NCI-H146 (cell line): ENCODE measurements at regions not wholly inside any gene's neighbourhood (a gene's known extent, or its start where the extent isn't known, plus 50 kb on each side); places are given as distances from the start of the nearest gene placed in this dataset.
A peak's percentile ranks its signal among the peaks of the same experiment; 100 is the strongest.

Experiments used
- DNase-seq: peaks from one replicate; lab custom pipeline; 2025; lab: John Stamatoyannopoulos, UW

DNA sequence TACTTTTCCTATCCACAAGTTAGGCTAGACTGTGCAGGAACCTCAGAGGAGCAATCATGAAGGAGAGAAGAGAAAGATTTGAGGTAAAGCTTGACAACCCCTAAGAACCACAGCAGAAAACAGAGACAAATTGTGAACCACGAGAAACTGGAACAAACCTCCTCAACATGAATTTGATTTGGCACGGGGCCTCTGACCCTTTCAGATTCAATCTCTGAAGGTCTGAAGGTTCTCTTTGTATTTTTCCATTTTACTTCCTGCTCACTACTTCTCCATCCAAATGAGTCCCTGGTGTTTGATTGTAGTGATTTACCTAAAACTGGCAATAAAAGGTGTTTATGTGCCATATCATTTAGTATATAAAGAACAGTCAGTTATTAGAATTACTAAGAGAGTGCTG is 126.1 kb upstream of the STXBP5 start:
- no peak for DNase-seq

DNA sequence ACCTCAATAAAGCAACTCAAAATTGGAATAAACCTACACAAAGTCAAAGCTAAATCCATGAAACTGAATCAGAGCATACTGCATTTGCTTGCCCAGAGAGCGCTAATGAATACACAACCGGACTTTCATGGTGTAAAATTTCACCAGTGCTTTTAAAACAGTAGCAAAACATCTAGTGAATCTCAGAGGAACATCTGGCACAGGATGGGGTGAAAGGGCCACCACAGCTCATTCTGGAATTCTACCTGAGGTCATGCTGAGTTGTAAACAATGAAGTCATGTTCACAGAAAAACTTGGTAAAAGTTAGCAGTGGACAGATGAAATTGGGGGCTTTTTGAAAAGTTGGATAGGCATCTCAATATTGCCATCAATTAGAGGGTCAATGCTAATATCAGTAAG is 125.6 kb upstream of the STXBP5 start:
- no peak for DNase-seq

DNA sequence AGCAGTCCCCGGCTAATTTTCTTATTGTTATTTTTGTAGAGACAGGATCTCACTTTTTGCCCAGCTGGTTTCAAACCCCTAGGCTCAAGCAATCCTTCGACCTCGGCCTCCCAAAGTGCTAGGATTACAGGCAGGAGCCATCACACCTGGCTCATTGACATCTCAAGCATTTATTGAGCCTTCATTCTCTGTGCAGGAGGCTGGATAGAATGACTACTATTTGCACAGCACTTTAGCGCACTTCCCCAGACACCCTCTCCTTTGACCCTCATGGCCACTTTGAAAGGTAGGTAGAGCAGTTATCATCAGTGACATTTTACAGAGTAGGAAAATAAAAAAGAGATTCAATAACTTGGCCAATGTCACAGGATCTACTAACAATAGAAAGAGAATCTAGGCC is 124.0 kb upstream of the STXBP5 start:
- DNase-seq = peak; percentile 74

DNA sequence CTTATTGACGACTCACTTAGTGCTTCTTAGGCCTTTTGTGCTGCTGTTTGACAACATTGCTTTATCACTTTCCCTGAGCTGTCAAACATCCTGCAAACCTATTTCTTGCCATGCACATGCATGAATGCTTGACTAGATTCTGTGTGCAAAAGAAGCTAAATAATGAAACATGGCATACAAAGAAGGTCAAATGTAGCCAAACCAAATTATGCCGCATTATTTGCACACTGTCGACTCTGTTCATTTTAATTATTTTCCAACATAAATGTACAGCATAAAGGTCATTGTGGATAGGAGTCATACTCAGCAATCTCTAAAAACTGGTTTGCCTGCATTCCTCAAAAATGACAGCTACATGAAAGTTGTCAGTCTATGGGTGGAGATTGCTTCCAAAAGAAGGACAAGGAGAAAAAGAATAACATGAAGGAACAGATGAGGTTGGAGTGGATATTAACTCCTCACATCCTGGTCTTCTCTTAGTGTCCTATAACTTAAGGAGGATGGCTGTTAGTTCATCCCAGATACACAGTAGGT is 123.1 kb upstream of the STXBP5 start:
- DNase-seq = no peak

DNA sequence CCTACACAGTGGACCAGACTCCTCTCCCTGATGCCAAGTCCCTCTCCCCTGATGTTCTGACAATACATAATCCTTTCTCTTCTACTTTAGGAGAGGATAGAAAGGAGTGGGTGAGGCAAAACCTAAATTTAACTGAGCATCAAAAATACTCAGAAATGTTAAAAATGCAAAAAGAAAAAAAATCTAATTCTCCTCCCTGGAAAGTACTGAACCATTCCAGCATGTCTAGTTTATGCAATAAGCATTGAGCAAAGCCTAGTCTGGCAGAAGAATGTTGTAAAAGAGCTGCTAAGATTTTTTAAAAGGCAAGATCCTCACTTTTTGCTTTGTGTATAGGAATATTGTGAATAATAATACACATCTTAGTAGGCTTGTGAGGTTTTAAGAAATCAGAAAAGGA is 116.6 kb upstream of the STXBP5 start:
- DNase-seq = no peak

DNA sequence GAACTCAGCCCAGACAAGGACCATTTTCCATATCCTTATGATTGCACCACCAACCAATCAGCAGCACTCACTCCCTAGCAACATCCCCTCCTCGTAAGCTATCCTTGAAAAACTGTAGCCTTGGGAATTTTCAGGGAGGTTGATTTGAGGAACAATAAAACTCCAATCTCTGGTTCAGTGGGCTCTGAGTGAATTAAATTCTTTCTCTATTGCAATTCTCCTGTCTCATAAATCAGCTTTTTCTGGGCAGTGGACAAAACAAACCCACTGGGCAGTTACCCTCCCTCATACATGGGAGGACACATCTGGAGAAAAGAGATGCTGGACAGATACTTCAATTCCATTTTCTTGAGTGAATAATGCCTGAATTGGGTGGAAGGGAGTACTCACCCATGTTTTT is 115.4 kb upstream of the STXBP5 start:
- DNase-seq = no peak

DNA sequence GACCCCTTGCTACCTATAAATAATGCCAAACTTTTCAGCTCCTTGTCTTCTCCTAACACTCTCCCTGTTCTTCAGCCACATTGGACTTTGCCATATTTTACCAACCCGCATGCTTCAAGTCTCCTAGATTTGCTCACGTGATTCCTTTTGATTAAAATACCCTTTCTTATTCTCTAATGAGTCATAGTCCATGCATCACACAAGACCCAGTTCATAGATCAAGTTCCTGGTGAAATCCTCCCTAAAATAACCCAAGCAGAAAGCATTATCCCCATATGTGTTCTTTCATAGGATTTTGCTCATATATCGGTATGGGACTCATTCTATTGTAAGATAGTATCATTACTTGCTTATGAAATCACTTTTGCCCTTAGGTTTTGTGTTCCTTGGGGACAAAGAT is 108.9 kb upstream of the STXBP5 start:
- no peak for DNase-seq

DNA sequence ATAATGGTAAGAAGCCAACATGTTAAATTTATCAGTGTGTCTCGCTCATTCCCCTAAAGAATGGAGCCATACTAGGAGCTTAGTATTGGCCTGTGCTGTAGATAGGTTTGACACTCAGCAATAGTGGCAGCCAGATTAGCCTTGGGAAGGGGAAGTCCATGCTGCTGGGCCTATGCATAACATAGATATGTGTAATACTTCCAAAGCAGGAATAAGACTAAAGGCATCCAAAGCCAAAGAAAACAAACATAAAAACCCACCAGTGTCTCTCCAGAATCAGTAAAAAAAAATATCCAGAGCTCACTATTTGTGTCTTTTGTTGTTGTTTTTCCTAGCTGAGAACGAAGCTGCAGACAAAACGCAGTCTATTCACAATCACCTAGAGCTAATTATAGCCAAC is 104.2 kb upstream of the STXBP5 start:
- no peak for DNase-seq

DNA sequence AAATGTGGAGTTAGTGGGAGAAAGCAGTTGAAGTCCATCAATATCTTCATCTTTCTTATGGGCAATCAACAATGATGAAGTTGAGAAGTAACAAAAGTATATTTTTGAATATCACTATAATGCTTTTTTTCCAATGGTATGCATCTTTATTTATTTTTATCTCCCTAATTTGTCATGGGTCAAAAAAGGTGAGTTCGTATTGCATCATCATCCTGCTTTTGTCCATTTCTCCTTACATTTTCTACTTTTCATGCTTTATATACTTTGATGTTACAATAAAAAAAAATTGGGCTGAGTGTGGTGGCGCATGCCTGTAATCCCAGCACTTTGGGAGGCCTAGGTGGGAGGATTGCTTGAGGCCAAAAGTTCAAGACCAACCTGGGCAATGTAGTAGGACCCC is 101.2 kb upstream of the STXBP5 start:
- DNase-seq = no peak

DNA sequence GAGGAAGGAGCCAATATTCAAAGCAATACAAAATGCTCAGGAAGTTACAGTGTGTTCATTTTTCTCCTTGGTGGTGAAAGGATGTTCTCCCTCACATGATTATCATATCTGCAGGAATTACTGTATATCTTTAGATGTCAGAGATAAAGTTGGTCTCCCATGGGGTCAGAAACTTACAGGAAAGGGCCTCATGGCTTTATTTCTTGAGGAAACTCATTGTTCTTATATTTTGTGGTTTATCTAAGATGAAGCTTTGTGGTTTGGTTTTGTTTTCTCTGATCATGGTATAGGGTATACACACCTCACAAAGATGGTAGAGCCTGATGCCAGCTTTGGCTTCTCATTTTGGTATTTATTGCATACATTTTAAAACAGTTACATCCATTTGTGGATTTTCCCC is 100.5 kb upstream of the STXBP5 start:
- DNase-seq = no peak

DNA sequence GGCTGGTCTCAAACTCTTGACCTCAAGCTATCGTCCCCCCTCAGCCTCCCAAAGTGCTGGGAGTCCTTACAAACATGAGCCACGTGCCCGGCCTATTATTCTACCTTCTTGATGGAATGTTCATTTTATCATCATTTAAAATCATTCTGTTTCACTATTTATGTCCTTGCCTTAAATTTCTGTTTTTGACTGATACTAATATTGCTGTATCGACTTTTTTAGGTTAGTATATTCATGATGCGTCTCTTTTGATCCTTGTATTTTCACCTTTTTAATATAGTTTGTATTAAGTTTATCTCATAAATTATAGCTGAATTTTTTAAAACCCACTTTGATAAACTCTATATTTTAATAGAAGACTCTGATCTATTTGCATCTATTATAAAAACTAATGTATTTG is 98.4 kb upstream of the STXBP5 start:
- no peak for DNase-seq

DNA sequence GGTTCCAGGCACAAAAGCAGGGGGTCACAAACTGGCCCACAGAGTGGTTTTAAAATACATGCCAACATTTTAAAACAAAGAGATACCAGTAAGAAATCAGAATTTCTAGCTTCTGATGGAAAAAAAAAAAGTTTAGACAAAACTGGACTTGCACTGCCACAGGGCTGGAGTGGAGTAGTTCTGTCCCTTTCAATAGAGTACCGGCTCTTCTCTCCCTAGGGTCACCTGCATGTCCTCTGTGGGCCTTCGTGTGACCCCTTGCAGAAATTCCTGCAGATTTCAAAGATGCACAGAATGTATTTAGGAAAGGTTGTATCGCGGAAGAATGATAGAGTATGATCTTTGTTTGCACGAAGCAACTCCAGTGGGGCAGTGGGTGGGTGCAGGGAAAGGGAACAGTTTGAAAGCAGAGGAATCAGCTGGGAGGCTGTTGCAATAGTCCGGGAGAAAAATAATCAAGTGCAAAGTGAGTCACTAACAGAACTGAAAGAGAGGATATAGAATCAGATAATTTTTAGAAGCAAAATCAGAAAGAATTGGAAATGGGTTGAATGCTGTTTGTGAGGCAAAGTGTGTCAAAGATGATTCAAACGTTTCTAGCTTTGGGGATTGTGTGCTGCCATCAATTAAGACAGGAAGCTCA is 97.3 kb upstream of the STXBP5 start:
- peak; percentile 62 for DNase-seq

DNA sequence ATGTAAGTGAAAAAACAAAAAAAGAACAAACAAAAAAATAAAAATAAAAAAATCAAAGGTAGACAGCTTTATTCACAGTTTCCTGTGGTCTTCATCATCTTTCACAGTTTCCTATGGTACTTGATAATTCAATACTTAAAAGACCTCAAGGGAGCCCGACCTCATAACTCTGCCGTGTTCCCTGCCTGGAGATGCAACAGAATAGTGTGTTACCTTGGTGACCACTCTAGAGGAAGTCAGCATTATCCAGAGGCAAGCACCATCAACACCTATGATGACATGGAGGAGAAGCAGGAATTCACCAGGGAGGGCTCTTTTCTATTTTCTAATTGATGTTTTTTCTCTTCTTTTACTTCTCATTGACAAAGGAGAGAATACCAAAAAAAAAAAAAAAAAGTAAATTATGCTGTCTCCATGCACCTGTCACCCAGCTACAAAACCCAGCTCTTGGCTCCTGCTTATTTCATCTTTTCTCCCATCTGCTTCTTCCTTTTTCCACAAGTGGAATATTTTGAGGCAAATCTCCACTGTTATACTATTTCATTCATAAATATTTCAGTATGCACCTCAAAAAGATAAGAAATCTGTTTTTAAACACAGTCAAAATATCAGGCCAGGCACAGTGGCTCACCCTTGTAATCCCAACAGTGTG is 95.8 kb upstream of the STXBP5 start:
- peak; percentile 91 for DNase-seq

DNA sequence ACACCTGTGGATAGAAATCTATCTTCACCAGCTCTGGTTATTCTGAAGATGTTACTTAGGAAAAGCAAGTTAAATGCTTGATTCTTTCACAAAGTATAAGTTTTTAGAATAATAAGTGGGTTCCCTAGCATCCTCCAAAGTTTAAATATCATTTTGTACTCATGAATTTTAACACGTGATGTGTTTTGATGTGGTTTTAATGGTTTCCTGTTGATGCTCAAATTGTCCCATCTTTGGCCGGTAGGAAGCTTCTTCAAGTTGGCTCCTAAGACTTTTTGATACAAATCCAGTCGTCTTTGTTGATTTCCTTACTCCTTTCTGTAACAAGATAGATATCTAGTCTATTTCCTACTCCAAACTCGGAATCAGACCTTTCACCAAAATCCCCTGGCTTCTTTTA is 94.5 kb upstream of the STXBP5 start:
- DNase-seq = no peak

DNA sequence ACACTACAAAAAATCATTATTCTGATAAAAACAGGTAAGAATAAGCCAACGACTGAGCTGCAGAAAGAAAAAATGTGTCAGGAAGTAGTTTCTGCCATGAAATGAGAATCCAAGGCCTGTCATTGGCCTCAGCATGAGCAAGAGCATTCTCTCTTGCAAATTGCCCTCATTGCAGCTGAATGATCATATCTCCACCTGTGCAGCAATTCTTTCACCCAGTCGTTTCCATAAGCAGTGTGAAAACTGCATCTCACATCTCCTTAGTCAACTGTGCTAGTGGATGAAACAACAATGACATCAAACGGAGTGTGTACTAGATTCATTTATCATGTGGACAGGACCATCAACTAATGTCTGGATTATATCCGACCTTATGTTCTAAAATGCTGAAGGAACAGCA is 88.2 kb upstream of the STXBP5 start:
- peak; percentile 42 for DNase-seq

DNA sequence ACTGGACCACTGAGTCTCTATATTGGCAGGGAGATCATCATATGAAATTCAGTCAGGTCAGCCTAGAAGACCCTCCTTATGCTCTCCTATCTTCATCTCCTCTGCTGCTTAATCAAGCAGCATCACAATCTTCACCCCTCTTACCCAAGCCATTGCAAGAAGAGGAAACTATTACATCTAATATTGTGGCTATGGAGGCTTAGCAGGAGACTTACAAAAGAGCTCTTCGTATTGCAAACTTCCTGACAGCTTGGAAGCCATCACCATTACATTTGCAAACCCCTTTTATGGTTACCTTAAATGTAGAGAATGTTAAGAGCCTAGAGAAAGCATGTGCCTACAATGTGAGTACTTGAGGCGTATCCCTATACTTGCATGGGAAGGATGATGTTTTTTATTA is 87.2 kb upstream of the STXBP5 start:
- no peak for DNase-seq

DNA sequence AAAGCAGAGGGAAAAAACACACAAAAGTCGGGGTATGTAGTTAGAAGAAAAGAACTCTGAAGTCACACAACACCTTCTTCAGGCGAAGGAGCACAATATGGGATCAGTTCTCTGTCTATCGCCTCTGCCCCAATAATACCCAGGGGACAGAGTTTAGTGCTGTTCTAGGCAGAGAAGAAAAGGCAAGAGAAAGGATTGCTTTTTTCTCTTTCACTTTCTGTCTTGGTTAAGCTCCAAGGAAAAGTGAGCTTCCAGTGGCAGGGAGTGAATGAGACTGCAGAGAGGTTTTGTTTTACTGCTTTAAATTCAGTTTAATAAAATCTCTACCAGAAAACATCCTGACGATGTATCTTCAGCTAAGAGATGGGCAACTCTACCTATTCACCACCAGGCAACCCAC is 86.6 kb upstream of the STXBP5 start:
- no peak for DNase-seq

DNA sequence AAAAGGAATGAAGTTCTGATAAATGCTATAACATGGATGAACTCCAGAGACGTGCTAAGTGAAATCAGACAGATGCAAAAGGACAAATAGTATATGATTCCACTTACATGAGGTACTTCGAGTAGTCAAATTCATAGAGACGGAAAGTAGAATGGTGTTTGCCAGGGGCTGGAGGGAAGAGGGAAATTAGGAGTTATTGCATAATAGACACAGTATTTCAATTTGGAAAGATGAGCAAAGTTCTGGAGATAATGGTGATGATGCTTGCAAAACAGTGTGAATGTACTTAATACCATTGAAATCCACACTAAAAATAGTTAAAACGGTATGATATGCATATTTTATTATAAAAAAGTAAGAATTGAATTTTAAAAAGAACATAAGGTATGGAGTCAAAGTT is 84.9 kb upstream of the STXBP5 start:
- DNase-seq = no peak

DNA sequence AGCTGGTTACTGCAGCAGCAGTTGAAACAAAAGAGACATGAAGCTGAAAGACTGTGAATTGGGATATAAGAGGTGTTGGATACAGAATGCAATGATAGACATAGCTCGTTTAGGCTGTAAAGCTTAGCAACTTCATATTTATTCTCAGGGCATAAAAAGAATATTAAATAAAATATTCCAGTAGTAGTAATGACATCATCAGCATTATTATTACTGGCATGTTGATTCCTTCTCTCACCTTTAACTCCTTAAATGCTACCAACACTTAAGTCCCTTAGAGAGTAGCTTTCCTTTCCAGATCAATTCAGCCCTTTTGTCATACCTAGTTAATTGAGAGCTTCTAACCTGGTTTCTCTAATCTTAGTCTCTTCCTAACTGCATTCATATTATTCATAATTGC is 81.4 kb upstream of the STXBP5 start:
- DNase-seq = no peak

DNA sequence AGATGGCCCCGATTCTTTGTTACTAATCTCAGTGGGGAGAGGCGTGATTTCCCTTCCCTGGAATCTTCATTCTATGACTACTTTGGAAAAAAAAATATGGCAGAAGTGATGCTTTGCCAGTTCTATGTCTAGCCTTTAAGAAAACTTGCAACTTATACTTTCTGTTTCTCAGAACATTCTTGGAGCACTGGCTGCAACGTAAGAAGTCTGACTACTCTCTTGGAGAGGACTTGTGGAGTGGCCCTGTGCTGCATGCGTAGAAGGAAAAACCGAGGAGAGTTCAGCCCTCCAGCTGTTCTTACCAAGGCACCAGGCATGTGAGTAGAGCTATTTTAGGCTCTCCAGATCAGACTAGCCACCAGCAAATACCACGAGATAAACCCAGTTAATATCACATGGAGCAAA is 77.6 kb upstream of the STXBP5 start:
- no peak for DNase-seq

DNA sequence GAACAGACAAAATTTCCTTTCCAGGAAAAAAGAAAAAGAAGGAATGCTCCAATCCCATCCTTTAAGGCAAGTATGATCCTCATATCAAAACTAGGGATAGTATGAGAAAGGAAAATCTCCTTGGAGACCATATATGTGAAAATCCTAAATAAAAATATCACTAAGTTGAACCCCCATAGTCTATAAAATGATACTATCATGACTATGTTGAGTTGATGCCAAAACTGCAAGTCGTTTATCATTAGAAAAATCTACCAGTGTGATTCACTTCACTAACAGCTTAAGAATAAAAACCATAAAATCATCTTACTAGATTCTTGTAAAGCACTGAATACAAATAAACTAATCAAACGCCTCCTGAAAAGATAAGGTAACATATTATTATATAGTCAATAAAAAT is 76.6 kb upstream of the STXBP5 start:
- DNase-seq = no peak

DNA sequence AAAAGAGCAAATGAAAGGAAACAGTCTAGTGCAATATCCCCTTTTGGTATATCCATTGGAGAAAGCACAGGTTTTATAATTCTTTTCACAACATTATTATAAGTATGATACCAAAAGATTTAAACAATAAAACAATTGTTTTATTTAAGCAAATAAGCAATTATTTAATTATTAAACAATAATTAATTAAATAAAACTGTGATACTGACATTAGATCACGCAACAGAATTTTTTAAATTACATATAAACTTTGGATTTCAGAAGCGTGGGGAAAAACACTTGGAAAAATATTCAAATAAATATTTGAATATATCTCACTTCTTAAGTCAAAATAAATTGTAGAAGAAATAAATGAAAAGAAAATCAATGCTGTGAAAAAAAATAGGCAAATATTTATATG is 76.2 kb upstream of the STXBP5 start:
- DNase-seq = no peak

DNA sequence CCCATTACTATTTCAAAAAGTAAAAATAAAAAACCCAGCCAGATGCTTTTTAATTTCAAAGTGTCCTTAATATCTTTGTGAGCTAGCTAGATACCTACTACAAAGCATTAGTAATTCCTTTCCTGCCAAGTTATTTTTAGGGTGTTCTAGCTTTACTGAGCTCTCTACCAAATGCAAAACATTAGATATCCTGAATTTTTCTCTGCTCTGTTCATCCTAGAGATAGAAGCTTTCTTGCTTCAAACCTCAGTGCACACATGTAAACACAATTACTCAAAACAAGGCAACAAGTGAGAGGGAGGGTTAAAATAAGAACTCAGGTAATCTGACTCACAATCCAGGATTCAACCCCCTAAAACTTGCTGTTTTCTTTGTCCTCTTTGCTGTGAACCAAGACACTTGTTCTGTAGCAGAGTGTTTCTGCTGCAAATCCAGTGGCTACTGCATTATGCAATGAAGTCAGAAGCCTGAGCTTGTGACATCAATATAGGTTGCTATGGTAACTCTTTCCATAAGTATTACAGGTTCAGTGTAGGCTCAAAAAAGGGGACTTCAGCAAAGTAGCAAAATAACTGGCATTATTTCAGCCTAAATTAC is 72.6 kb upstream of the STXBP5 start:
- DNase-seq = peak; percentile 33

DNA sequence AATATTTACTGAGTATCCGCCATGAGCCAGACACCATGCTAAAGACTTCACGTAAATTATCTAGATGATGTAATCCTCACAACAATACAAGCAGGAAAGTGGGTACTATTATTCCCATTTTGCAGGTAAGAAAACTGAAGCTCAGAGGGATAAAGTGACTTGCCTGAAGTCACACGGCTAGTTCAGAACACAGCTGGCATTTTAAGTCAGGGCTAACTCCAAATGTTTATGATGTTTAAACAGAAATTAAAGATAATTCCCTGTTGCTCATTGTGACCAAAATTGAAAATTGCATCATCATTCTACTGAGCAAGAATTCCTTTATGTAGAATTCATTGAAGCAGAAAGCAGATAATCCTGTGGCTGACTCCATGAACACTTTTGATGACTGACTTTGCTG is 71.3 kb upstream of the STXBP5 start:
- DNase-seq = peak; percentile 67
